Central memory CD8-positive, alpha-beta T cell (primary cell): ENCODE measurements at regions not wholly inside any gene's neighbourhood (a gene's known extent, or its start where the extent isn't known, plus 50 kb on each side); places are given as distances from the start of the nearest gene placed in this dataset.
"Not testable (repeated sequence)": the region's sequence is repeated elsewhere in the genome, so short reads cannot be mapped to it uniquely, and the experiment has no call there.

Source experiments
- ATAC-seq: fragments of 150-1000 bp; cut with Tn5 transposase; replicated peaks from 2 replicates; pipeline ENCODE4 v1.10.0; 2022; ENCODE audit warnings: mild to moderate bottlenecking, moderate FRiP score, moderate number of reproducible peaks; ENCODE audit not compliant: poor library complexity, severe bottlenecking; ENCODE audit errors: extremely low read depth
- DNase-seq, 2 donors: peaks; one replicate each; pipeline ENCODE4 v3.0.0; 2021; ENCODE audit warnings: low spot score in 2 of 2
- H3K27ac Mint-ChIP-seq: one replicate; pipeline ENCODE4 v1.8.0; 2022; ENCODE audit warnings: low read depth, mild to moderate bottlenecking, moderate library complexity, mixed read lengths
- H3K27me3 Mint-ChIP-seq: one replicate; pipeline ENCODE4 v1.8.0; 2022; ENCODE audit warnings: mixed read lengths
- H3K36me3 Mint-ChIP-seq: one replicate; pipeline ENCODE4 v1.8.0; 2022; ENCODE audit warnings: mild to moderate bottlenecking, moderate library complexity, mixed read lengths; ENCODE audit not compliant: insufficient read depth
- H3K4me1 Mint-ChIP-seq: one replicate; pipeline ENCODE4 v1.8.0; 2022; ENCODE audit warnings: mixed read lengths
- H3K4me3 Mint-ChIP-seq: one replicate; pipeline ENCODE4 v1.8.0; 2022; ENCODE audit warnings: mild to moderate bottlenecking, moderate library complexity, mixed read lengths
- H3K9me3 Mint-ChIP-seq: one replicate; pipeline ENCODE4 v1.8.0; 2022; ENCODE audit warnings: mixed read lengths

DNA sequence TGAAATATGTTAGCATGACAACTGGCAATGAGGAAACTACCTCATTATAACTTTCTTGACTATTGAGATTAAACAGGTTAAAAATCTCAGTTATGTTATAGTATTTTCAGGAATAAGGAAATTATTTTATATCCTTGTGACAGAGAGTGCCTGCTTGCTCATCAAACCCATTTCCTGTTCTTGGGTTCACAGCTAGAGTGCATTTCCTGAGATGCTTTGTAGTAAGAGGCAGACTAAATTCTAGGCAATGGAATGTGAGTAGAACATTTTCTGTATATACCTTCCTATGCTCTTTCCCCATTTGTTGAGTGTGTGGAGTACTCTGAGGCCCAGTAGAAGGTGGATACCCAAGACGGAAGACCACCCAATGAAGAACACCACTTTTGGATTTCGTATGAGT is 96.9 kb upstream of the CASK start:
- no peak for DNase-seq
- H3K27ac Mint-ChIP-seq, result no peak overlapping the region

DNA sequence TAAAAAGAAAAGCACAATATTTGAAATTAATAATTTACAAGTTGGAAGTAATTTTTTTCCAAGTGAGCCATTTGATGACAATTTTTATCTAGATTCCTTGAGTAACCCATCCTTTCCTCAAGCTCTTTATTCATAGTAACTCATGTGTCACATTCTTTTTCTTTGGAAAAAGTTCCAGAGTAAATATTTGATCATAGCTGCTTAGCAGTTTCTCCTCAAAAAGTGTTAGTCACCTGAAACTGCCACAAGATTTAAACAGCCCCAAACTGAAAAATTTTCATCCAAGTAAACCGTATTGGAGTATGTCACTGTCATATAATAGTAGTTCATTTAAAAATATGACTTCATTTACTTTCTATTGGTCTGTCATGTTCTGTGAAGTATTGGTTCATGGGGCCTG is 94.6 kb upstream of the CASK start:
- Mint-ChIP-seq H3K36me3 (no peaks in the 10 kb centered on the region), H3K27me3 (no peaks in the 10 kb centered on the region), H3K27ac (no peak overlapping the region), H3K4me3 (no peak overlapping the region), H3K4me1 (peaks cover 6% of the 10 kb centered on the region), H3K9me3 (no peaks in the 10 kb centered on the region)
- DNase-seq (no peak), ATAC-seq (no peak)

More for the DNA sequence above, 96.9 kb upstream of the CASK start:
- H3K4me3 Mint-ChIP-seq, result no peak overlapping the region
- no peaks in the 10 kb centered on the region for H3K36me3 Mint-ChIP-seq
- peaks cover 6% of the 10 kb centered on the region for H3K4me1 Mint-ChIP-seq
- ATAC-seq, result no peak
- H3K27me3 Mint-ChIP-seq, result no peaks in the 10 kb centered on the region
- H3K9me3 Mint-ChIP-seq, result no peaks in the 10 kb centered on the region

DNA sequence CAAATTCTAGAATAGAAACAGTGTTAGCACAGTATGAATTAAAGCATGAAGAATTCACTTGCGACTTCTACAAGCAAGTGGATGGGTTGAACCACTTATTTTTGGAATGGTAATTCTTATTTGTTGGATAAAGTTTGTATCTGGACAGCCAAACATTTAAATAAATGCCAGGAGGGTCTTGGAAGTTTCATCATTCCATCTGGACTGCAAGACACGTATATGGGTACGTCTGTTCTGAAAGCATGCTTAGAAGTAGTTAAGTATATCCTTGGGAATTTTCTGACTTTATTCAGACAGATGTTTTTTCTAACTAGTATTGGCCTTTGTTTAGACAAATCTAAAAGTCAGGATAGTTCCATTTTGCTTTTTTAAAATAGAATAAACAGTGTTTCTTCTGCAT is 77.5 kb upstream of the CASK start:
- no peak overlapping the region for H3K27ac Mint-ChIP-seq
- ATAC-seq (no peak), DNase-seq (no peak)
- no peak overlapping the region for H3K4me3 Mint-ChIP-seq
- H3K4me1 Mint-ChIP-seq, result no peaks in the 10 kb centered on the region
- H3K9me3 Mint-ChIP-seq, result peaks cover 6% of the 10 kb centered on the region
- no peaks in the 10 kb centered on the region for H3K36me3 Mint-ChIP-seq
- no peaks in the 10 kb centered on the region for H3K27me3 Mint-ChIP-seq

DNA sequence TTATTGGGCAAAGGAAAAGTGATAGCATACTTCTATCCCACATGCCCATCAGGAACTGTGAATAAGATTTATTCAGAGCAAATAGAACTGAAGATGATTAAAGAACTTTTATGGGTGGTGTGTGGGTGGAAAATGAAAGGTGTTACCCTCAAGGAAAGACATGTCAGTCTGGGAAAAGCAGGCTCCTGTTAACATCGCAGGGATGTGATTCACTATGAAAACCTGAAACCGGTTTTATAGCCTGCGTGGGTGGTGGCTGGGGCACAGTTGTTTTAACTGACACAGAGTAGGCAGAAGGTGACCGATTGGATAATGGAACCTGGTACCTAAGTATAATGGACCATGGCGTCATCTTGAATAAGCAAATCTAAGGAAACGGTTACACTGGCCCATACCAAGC is 61.3 kb upstream of the CASK start:
- Mint-ChIP-seq H3K9me3 (no peaks in the 10 kb centered on the region), H3K36me3 (no peaks in the 10 kb centered on the region), H3K27me3 (no peaks in the 10 kb centered on the region), H3K27ac (no peak overlapping the region), H3K4me1 (no peaks in the 10 kb centered on the region), H3K4me3 (no peak overlapping the region)
- no peak for DNase-seq
- ATAC-seq, result no peak

DNA sequence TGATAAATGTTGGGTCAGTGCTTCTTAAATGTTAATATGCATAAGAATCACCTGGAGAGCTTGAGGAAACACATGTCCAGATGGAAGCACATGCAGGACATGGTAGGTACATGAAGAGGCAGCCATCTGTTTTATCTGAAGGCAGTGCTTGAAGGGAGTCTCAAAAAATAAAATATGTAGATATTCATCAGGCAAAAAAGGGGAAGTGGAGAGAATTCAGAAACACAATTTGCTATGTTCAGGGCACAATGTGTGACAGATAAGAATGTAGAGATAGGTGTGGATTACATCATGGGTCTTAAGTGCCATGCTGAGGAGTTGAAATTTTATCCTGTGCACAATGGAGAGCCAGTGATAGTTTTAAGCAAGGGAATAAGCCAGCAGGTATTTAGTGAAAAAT is 59.6 kb upstream of the CASK start:
- Mint-ChIP-seq H3K9me3 (no peaks in the 10 kb centered on the region), H3K4me1 (no peaks in the 10 kb centered on the region), H3K27me3 (no peaks in the 10 kb centered on the region), H3K27ac (no peak overlapping the region), H3K36me3 (no peaks in the 10 kb centered on the region), H3K4me3 (no peak overlapping the region)
- DNase-seq, result no peak
- no peak for ATAC-seq

DNA sequence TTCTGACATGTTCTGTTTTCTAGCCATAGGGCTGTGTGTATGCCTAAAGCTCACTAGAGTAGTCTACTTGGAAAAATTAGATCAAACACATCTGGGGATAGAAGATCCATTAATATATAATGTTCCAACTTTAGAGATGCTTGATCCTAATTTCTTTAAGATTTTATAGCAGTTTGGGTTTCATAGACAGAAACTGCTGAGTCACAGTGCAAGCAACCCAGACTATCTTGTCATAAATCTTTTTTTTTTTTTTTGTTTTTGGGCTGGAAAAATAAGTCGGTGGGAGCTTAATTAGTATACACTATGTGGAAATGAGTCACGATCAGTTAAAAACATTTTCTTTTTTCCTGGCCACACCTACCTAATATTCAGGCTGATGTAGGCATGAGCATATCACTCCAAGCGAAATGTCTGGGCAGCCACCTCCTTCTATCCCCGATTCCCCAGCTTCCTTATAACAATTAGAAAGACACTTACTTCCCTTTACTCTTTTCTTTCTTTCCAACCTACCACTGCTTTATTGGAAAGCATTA is 58.2 kb upstream of the CASK start:
- H3K4me1 Mint-ChIP-seq, result no peaks in the 10 kb centered on the region
- no peak overlapping the region for H3K4me3 Mint-ChIP-seq
- ATAC-seq, result no peak
- no peak overlapping the region for H3K27ac Mint-ChIP-seq
- no peaks in the 10 kb centered on the region for H3K9me3 Mint-ChIP-seq
- no peak for DNase-seq
- H3K36me3 Mint-ChIP-seq, result no peaks in the 10 kb centered on the region
- no peaks in the 10 kb centered on the region for H3K27me3 Mint-ChIP-seq

DNA sequence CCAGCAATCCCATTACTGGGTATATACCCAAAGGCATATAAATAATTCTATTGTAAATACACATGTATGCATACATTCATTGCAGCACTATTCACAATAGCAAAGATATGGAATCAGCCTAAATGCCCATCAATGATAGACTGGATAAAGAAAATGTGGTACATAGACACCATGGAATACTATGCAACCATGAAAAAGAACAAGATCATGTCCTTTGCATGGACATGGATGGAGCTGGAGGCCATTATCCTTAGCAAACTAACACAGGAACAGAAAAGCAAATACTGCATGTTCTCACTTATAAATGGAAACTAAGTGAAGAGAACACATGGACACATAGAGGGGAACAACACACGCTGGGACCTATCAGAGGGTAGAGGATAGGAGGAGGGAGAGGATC is 51.3 kb upstream of the CASK start:
- not testable (repeated sequence) for DNase-seq, H3K4me3 Mint-ChIP-seq, H3K27me3 Mint-ChIP-seq, H3K27ac Mint-ChIP-seq, ATAC-seq, H3K9me3 Mint-ChIP-seq, H3K4me1 Mint-ChIP-seq, H3K36me3 Mint-ChIP-seq

DNA sequence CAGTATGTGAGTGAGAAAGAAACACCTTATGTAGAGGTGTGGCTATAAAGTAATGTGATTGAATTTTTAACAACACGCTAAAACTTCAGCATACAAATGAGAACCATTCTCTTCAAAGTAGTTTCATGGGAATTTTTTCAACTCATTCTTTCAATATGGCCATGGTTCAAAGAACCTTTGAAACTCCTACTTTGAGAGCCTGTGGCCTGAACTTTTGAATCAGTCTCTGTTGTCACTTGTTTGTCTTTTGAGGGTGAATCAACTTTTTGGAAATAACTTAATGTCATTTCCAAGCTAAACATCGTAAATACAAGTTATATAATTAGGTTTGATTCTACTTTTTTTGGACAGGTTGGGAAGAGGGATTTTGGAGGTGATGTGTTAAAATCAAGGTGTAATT is 49.9 kb upstream of the CASK start:
- Mint-ChIP-seq H3K27me3 (no peaks in the 10 kb centered on the region), H3K27ac (no peak overlapping the region)

More for the DNA sequence above, 49.9 kb upstream of the CASK start:
- Mint-ChIP-seq H3K4me1 (no peaks in the 10 kb centered on the region), H3K4me3 (no peak overlapping the region), H3K9me3 (no peaks in the 10 kb centered on the region), H3K36me3 (no peaks in the 10 kb centered on the region)
- ATAC-seq (no peak), DNase-seq (no peak)
